Neural cell (in vitro differentiated cells): ENCODE measurements at regions not wholly inside any gene's neighbourhood (a gene's known extent, or its start where the extent isn't known, plus 50 kb on each side); places are given as distances from the start of the nearest gene placed in this dataset.

Experiments used
- H2AFZ ChIP-seq: fragments of 200-600, 300-800 bp; sonication (generic), shearing (Covaris generic); 2 replicates; pipeline ENCODE4 v1.6.0; 2014; ENCODE audit warnings: low read depth, mild to moderate bottlenecking, antibody characterized with exemption, low read length, moderate library complexity
- H3F3A ChIP-seq: fragments of 200-600 bp; shearing (Covaris generic); 2 replicates; pipeline ENCODE4 v1.6.1; 2016; ENCODE audit warnings: mild to moderate bottlenecking, moderate library complexity, mixed read lengths, antibody characterized with exemption, low read length; ENCODE audit not compliant: insufficient read depth, poor library complexity, severe bottlenecking
- H3K27ac ChIP-seq: fragments of 200-600, 300-800 bp; sonication (generic), shearing (Covaris generic); 2 replicates; pipeline ENCODE4 v1.5.1; 2014; ENCODE audit warnings: mild to moderate bottlenecking, low read length, moderate library complexity
- H3K27me3 ChIP-seq: fragments of 300-800, 200-600 bp; sonication (generic), shearing (Covaris generic); 2 replicates; pipeline ENCODE4 v1.6.0; 2014; ENCODE audit warnings: mild to moderate bottlenecking, low read depth, low read length, moderate library complexity; ENCODE audit not compliant: insufficient read depth
- H3K36me3 ChIP-seq: fragments of 300-800, 200-600 bp; sonication (generic), shearing (Covaris generic); 2 replicates; pipeline ENCODE4 v1.5.1; 2014; ENCODE audit warnings: mild to moderate bottlenecking, antibody characterized with exemption, low read length, moderate library complexity; ENCODE audit not compliant: insufficient read depth
- H3K4me2 ChIP-seq: fragments of 300-800, 200-600 bp; sonication (generic), shearing (Covaris generic); 2 replicates; pipeline ENCODE4 v1.6.0; 2014; ENCODE audit warnings: mild to moderate bottlenecking, low read length
- H3K4me3 ChIP-seq: fragments of 300-800, 200-600 bp; sonication (generic), shearing (Covaris generic); 2 replicates; pipeline ENCODE4 v1.5.1; 2014; ENCODE audit warnings: mild to moderate bottlenecking, low read length, moderate library complexity
- H3K79me2 ChIP-seq: fragments of 200-600 bp; shearing (Covaris generic); replicated peaks from 2 replicates; pipeline ENCODE4 v1.6.0; 2014; ENCODE audit warnings: mild to moderate bottlenecking, low read length, moderate library complexity; ENCODE audit not compliant: insufficient read depth
- H3K9ac ChIP-seq: fragments of 300-800, 200-600 bp; sonication (generic), shearing (Covaris generic); 2 replicates; pipeline ENCODE4 v1.6.1; 2016; ENCODE audit warnings: mild to moderate bottlenecking, low read length, mixed read lengths
- H3K9me2 ChIP-seq: fragments of 200-600 bp; shearing (Covaris generic); 2 replicates; pipeline ENCODE4 v1.6.1; 2016; ENCODE audit warnings: mild to moderate bottlenecking, low read length, mixed read lengths; ENCODE audit not compliant: insufficient read depth
- H3K9me3 ChIP-seq: fragments of 200-600, 300-800 bp; sonication (generic), shearing (Covaris generic); 2 replicates; pipeline ENCODE4 v1.6.1; 2016; ENCODE audit warnings: mild to moderate bottlenecking, mixed run types, low read length, moderate library complexity, mixed read lengths
- H4K20me1 ChIP-seq: fragments of 200-600 bp; shearing (Covaris generic); 2 replicates; pipeline ENCODE4 v1.6.1; 2016; ENCODE audit warnings: mild to moderate bottlenecking, mixed run types; ENCODE audit not compliant: insufficient read depth
- CTCF ChIP-seq: fragments of 450-650 bp; IDR thresholded peaks from 2 replicates; pipeline ENCODE4 v1.5.1; 2014; ENCODE audit warnings: antibody characterized with exemption, mild to moderate bottlenecking, moderate library complexity; ENCODE audit not compliant: poor library complexity, severe bottlenecking
- EP300 ChIP-seq: fragments of 450-650 bp; conservative IDR thresholded peaks from 2 replicates; pipeline ENCODE4 v1.6.1; 2014; ENCODE audit warnings: antibody characterized with exemption, mild to moderate bottlenecking, moderate library complexity; ENCODE audit not compliant: poor library complexity, severe bottlenecking
- EZH2 ChIP-seq: fragments of 200-600, 300-800 bp; shearing (Covaris generic), sonication (generic); IDR thresholded peaks from 2 replicates; pipeline ENCODE4 v1.6.1; 2014; ENCODE audit warnings: antibody characterized with exemption, low read length, borderline replicate concordance, mild to moderate bottlenecking; ENCODE audit not compliant: insufficient read depth, poor library complexity, severe bottlenecking
- MXI1 ChIP-seq: fragments of 450-650 bp; conservative IDR thresholded peaks from 2 replicates; pipeline ENCODE4 v1.6.1; 2014; ENCODE audit warnings: antibody characterized with exemption, mild to moderate bottlenecking; ENCODE audit not compliant: poor library complexity, severe bottlenecking
- POLR2AphosphoS5 ChIP-seq: IDR thresholded peaks from 2 replicates; pipeline ENCODE4 v1.6.1; 2012
- RAD21 ChIP-seq: fragments of 450-650 bp; conservative IDR thresholded peaks from 2 replicates; pipeline ENCODE4 v1.6.1; 2014; ENCODE audit warnings: antibody characterized with exemption, mild to moderate bottlenecking, moderate library complexity
- REST ChIP-seq: IDR thresholded peaks from 2 replicates; pipeline ENCODE4 v1.6.1; 2012; ENCODE audit warnings: borderline replicate concordance
- SMC3 ChIP-seq: fragments of 450-650 bp; conservative IDR thresholded peaks from 2 replicates; pipeline ENCODE4 v1.6.1; 2014; ENCODE audit warnings: antibody characterized with exemption, mild to moderate bottlenecking, moderate library complexity; ENCODE audit not compliant: poor library complexity
- TAF1 ChIP-seq: IDR thresholded peaks from 2 replicates; pipeline ENCODE4 v1.6.1; 2012; ENCODE audit warnings: low read depth

- H3K9me3 ChIP-seq, result no peaks in the 10 kb centered on the region
- H3K4me3 ChIP-seq, result no peak overlapping the region
- no peaks in the 10 kb centered on the region for H3K9me2 ChIP-seq
- H3K79me2 ChIP-seq, result no peaks in the 10 kb centered on the region
- no peak overlapping the region for H3K9ac ChIP-seq
- no peaks in the 10 kb centered on the region for H3F3A ChIP-seq
- H2AFZ ChIP-seq, result no peak overlapping the region
- TF ChIP-seq EP300 (no peak), POLR2AphosphoS5 (no peak), CTCF (no peak), TAF1 (no peak), REST (no peak), SMC3 (no peak), MXI1 (no peak), RAD21 (no peak), EZH2 (no peak)
- no peaks in the 10 kb centered on the region for H3K27me3 ChIP-seq
- H3K4me2 ChIP-seq, result no peak overlapping the region
- H4K20me1 ChIP-seq, result no peaks in the 10 kb centered on the region
- H3K27ac ChIP-seq, result no peak overlapping the region
- no peaks in the 10 kb centered on the region for H3K36me3 ChIP-seq
Measured at GRCh38 chr5:144831650-144832049, 661.0 kb downstream of the KCTD16 start.

GRCh38 chr5:144822503-144822902 lies 651.8 kb downstream of the KCTD16 start:
- no peaks in the 10 kb centered on the region for H3F3A ChIP-seq
- H3K9ac ChIP-seq, result no peak overlapping the region
- H2AFZ ChIP-seq, result no peak overlapping the region
- H3K27ac ChIP-seq, result no peak overlapping the region
- no peak overlapping the region for H3K4me2 ChIP-seq
- no peaks in the 10 kb centered on the region for H3K9me3 ChIP-seq
- no peaks in the 10 kb centered on the region for H3K9me2 ChIP-seq
- no peaks in the 10 kb centered on the region for H4K20me1 ChIP-seq
- no peaks in the 10 kb centered on the region for H3K36me3 ChIP-seq
- H3K27me3 ChIP-seq, result no peaks in the 10 kb centered on the region
- no peak overlapping the region for H3K4me3 ChIP-seq
- H3K79me2 ChIP-seq, result no peaks in the 10 kb centered on the region
- TF ChIP-seq SMC3, result no peak
- TF ChIP-seq MXI1, result no peak
- no peak for TF ChIP-seq EP300

- H3K27ac ChIP-seq, result no peak overlapping the region
- TF ChIP-seq RAD21 (no peak), EZH2 (no peak), POLR2AphosphoS5 (no peak), SMC3 (no peak), TAF1 (no peak), EP300 (no peak), CTCF (no peak), MXI1 (no peak), REST (no peak)
- no peaks in the 10 kb centered on the region for H3K9me3 ChIP-seq
- H3K79me2 ChIP-seq, result no peaks in the 10 kb centered on the region
- H3K36me3 ChIP-seq, result no peaks in the 10 kb centered on the region
- no peaks in the 10 kb centered on the region for H3K27me3 ChIP-seq
- no peak overlapping the region for H3K9ac ChIP-seq
- H3K4me3 ChIP-seq, result no peak overlapping the region
- no peak overlapping the region for H2AFZ ChIP-seq
- H3F3A ChIP-seq, result no peaks in the 10 kb centered on the region
- no peaks in the 10 kb centered on the region for H4K20me1 ChIP-seq
- H3K4me2 ChIP-seq, result no peak overlapping the region
- H3K9me2 ChIP-seq, result no peaks in the 10 kb centered on the region
Measured at GRCh38 chr5:144820278-144820677, 649.6 kb downstream of the KCTD16 start.
